ENCODE measurements at regions not wholly inside any gene's neighbourhood (a gene's known extent, or its start where the extent isn't known, plus 50 kb on each side); places are given as distances from the start of the nearest gene placed in this dataset.
"Not testable (repeated sequence)": the region's sequence is repeated elsewhere in the genome, so short reads cannot be mapped to it uniquely, and the experiment has no call there.

DNA sequence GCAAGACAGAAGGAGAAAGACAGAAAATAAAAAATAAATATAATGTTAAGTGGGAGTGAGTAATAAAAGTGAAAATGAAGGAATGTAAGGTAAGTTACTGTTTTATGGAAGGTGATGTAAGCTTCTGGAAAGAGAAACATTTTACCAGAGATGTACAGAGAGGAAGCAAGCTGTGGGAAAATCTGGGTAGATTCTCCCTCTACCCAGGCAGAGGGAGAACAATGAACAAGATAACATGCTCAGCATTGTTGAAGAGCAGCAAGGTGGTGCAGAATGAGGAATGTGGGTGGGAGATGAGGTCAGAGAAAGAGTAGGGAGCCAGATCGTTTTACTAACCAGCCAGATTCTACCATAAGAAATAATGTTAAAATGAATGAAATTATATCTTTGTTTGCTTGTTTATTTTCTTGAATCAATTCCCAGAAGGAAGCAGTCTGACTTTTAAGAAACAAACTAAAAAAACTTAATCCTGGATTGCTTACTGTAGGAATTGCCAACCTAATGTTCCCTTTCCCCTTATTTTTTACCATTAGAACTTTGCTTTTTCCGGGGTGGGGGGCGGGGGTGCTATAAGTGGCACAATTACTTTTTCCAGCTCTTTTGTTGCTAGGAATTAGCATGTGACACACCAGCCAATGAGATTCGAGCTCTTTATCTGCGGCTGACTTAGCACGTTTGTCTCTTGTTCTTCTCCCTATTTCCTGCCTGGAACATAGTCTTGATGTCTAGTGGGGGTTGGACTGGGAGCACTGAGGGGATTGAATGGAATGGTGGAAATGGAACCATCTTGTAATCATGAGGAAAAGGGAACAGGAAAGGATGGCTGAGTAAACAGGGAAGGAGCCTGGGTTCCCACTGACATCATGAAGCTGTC, 356.7 kb downstream of the TMEM167A start:
- intact Hi-C loops (cut with micrococcal nuclease; ENCODE audit: unreplicated experiment): no loop called here
- Histone ChIP-seq H3K4me3 (ENCODE audit: low read depth, low read length, poor library complexity, severe bottlenecking) (no peak overlapping the region), H3K27ac (ENCODE audit: low read depth, low read length, poor library complexity, severe bottlenecking) (no peak overlapping the region), H3K36me3 (ENCODE audit: insufficient read depth, low read length, poor library complexity, severe bottlenecking) (no peaks in the 10 kb centered on the region), H3K4me1 (ENCODE audit: insufficient read depth, low read length, poor library complexity, severe bottlenecking) (peaks cover 14% of the 10 kb centered on the region), H3K27me3 (replicated peaks; ENCODE audit: insufficient read depth, low read depth, low read length, poor library complexity) (no peaks in the 10 kb centered on the region), H3K9me3 (ENCODE audit: low read depth, low read length, poor library complexity, severe bottlenecking) (no peaks in the 10 kb centered on the region)
- no peak for TF ChIP-seq EZH2 (IDR thresholded peaks at IDR 0.05; ENCODE audit: borderline replicate concordance, low read depth, low read length, poor library complexity, severe bottlenecking)
- TF ChIP-seq, protein P1, sequence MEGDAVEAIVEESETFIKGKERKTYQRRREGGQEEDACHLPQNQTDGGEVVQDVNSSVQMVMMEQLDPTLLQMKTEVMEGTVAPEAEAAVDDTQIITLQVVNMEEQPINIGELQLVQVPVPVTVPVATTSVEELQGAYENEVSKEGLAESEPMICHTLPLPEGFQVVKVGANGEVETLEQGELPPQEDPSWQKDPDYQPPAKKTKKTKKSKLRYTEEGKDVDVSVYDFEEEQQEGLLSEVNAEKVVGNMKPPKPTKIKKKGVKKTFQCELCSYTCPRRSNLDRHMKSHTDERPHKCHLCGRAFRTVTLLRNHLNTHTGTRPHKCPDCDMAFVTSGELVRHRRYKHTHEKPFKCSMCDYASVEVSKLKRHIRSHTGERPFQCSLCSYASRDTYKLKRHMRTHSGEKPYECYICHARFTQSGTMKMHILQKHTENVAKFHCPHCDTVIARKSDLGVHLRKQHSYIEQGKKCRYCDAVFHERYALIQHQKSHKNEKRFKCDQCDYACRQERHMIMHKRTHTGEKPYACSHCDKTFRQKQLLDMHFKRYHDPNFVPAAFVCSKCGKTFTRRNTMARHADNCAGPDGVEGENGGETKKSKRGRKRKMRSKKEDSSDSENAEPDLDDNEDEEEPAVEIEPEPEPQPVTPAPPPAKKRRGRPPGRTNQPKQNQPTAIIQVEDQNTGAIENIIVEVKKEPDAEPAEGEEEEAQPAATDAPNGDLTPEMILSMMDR (conservative IDR thresholded peaks at IDR 0.05; ENCODE audit: low read depth, low read length): no peak
- no TSS peak for BruUV-seq (replicated peaks)
- CTCF ChIA-PET: no interaction called here
- no peak for DNase-seq (ENCODE audit: low spot score)
- POLR2A ChIA-PET (ENCODE audit: low non-redundant PET): interaction anchor here (0.6 to 0.7 kb wide), 2 partner anchors 18 to 68 kb away, joined by 3 to 4 read pairs; no protein-coding TSS in a partner anchor

DNA sequence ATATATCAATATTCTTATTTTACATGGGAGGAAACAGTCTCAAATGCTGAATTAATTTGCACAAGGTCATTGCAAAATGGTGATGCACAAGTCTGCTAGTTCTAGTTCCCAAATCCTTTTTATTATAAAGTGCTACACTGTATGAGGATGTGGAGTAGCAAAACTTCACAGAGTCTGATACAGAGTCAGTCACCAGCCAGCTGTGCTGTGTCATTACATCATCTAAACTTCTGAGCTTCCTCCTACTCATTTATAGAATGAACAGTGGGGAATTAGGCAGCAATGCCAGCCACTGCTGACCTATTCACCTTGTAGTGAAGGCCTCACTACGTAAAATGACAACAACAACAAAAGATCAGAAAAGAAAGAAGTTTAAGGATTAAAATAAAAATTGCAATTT, 357.8 kb downstream of the TMEM167A start:
- Histone ChIP-seq H3K27ac (ENCODE audit: low read depth, low read length, poor library complexity, severe bottlenecking) (no peak overlapping the region), H3K4me3 (ENCODE audit: low read depth, low read length, poor library complexity, severe bottlenecking) (no peak overlapping the region), H3K36me3 (ENCODE audit: insufficient read depth, low read length, poor library complexity, severe bottlenecking) (no peaks in the 10 kb centered on the region), H3K4me1 (ENCODE audit: insufficient read depth, low read length, poor library complexity, severe bottlenecking) (peaks cover 14% of the 10 kb centered on the region), H3K9me3 (ENCODE audit: low read depth, low read length, poor library complexity, severe bottlenecking) (no peaks in the 10 kb centered on the region), H3K27me3 (replicated peaks; ENCODE audit: insufficient read depth, low read depth, low read length, poor library complexity) (no peaks in the 10 kb centered on the region)
- no peak for TF ChIP-seq EZH2 (IDR thresholded peaks at IDR 0.05; ENCODE audit: borderline replicate concordance, low read depth, low read length, poor library complexity, severe bottlenecking)
- TF ChIP-seq, protein P1 (conservative IDR thresholded peaks at IDR 0.05; ENCODE audit: low read depth, low read length): no peak
- BruUV-seq (replicated peaks): no TSS peak
- CTCF ChIA-PET: no interaction called here
- intact Hi-C loops (cut with micrococcal nuclease; ENCODE audit: unreplicated experiment): no loop called here
- peak; percentile 59 for DNase-seq (ENCODE audit: low spot score)
- POLR2A ChIA-PET (ENCODE audit: low non-redundant PET): interaction anchor here (0.6 to 0.7 kb wide), 2 partner anchors 19 to 123 kb away, joined by 3 to 7 read pairs; no protein-coding TSS in a partner anchor

DNA sequence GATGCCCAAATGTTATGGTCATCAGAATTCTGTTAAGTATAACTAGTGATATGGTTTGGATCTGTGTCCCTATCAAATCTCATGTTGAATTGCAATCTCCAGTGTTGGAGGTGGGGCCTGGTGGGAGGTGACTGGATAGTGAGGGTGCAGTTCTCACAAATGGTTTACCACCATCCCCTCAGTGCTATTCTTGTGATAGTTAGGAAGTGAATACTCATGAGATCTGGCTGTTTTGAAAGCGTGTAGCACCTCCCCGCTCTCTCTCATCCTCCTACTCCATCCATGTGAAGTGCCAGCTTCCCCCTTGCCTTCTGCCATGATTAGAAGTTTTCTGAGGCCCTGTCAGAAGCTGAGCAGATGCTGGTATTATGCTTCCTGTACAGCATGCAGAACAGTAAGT, 359.5 kb downstream of the TMEM167A start:
- BruUV-seq (replicated peaks): no TSS peak
- TF ChIP-seq, protein P1 (conservative IDR thresholded peaks at IDR 0.05; ENCODE audit: low read depth, low read length): no peak
- TF ChIP-seq EZH2 (IDR thresholded peaks at IDR 0.05; ENCODE audit: borderline replicate concordance, low read depth, low read length, poor library complexity, severe bottlenecking): no peak
- H3K27ac ChIP-seq (ENCODE audit: low read depth, low read length, poor library complexity, severe bottlenecking): no peak overlapping the region
- POLR2A ChIA-PET (ENCODE audit: low non-redundant PET): no interaction called here
- H3K9me3 ChIP-seq (ENCODE audit: low read depth, low read length, poor library complexity, severe bottlenecking): no peaks in the 10 kb centered on the region
- H3K4me3 ChIP-seq (ENCODE audit: low read depth, low read length, poor library complexity, severe bottlenecking): no peak overlapping the region
- peaks cover 14% of the 10 kb centered on the region for H3K4me1 ChIP-seq (ENCODE audit: insufficient read depth, low read length, poor library complexity, severe bottlenecking)
- no peaks in the 10 kb centered on the region for H3K36me3 ChIP-seq (ENCODE audit: insufficient read depth, low read length, poor library complexity, severe bottlenecking)
- CTCF ChIA-PET: no interaction called here
- no peak for DNase-seq (ENCODE audit: low spot score)
- intact Hi-C loops (cut with micrococcal nuclease; ENCODE audit: unreplicated experiment): no loop called here
- no peaks in the 10 kb centered on the region for H3K27me3 ChIP-seq (replicated peaks; ENCODE audit: insufficient read depth, low read depth, low read length, poor library complexity)

DNA sequence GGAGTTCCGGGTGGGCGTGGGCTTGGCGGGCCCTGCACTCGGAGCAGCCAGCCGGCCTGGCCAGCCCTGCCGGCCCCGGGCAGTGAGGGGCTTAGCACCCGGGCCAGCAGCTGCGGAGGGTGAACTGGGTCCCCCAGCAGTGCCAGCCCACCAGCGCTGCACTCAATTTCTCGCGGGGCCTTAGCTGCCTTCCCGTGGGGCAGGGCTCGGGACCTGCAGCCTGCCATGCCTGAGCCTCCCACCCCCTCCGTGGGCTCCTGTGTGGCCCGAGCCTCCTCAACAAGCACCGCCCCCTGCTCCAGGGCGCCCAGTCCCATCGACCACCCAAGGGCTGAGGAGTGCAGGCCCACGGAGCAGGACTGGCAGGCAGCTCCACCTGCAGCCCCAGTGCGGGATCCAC, 362.5 kb downstream of the TMEM167A start:
- H3K4me3 ChIP-seq (ENCODE audit: low read depth, low read length, poor library complexity, severe bottlenecking); DNase-seq (ENCODE audit: low spot score); H3K27ac ChIP-seq (ENCODE audit: low read depth, low read length, poor library complexity, severe bottlenecking); H3K4me1 ChIP-seq (ENCODE audit: insufficient read depth, low read length, poor library complexity, severe bottlenecking); intact Hi-C loops (cut with micrococcal nuclease; ENCODE audit: unreplicated experiment); H3K9me3 ChIP-seq (ENCODE audit: low read depth, low read length, poor library complexity, severe bottlenecking); BruUV-seq (replicated peaks); H3K36me3 ChIP-seq (ENCODE audit: insufficient read depth, low read length, poor library complexity, severe bottlenecking); POLR2A ChIA-PET (ENCODE audit: low non-redundant PET); CTCF ChIA-PET; H3K27me3 ChIP-seq (replicated peaks; ENCODE audit: insufficient read depth, low read depth, low read length, poor library complexity): not testable (repeated sequence)

Measured in A673 (cell line).